ENCODE measurements at regions not wholly inside any gene's neighbourhood (a gene's known extent, or its start where the extent isn't known, plus 50 kb on each side); places are given as distances from the start of the nearest gene placed in this dataset.

- TF ChIP-seq, protein P1, sequence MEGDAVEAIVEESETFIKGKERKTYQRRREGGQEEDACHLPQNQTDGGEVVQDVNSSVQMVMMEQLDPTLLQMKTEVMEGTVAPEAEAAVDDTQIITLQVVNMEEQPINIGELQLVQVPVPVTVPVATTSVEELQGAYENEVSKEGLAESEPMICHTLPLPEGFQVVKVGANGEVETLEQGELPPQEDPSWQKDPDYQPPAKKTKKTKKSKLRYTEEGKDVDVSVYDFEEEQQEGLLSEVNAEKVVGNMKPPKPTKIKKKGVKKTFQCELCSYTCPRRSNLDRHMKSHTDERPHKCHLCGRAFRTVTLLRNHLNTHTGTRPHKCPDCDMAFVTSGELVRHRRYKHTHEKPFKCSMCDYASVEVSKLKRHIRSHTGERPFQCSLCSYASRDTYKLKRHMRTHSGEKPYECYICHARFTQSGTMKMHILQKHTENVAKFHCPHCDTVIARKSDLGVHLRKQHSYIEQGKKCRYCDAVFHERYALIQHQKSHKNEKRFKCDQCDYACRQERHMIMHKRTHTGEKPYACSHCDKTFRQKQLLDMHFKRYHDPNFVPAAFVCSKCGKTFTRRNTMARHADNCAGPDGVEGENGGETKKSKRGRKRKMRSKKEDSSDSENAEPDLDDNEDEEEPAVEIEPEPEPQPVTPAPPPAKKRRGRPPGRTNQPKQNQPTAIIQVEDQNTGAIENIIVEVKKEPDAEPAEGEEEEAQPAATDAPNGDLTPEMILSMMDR (IDR thresholded peaks at IDR 0.05; ENCODE audit: control extremely low read depth in 1 of 3, insufficient read depth in 1 of 3, low read depth in 1 of 3, low read length in 3 of 3): no peak
- TF ChIP-seq EP300 (IDR thresholded peaks at IDR 0.05; ENCODE audit: borderline replicate concordance in 1 of 2, low read depth in 2 of 2, low read length in 2 of 2) (no peak), GABPA (IDR thresholded peaks at IDR 0.05; ENCODE audit: borderline replicate concordance, insufficient read depth, low read length) (no peak), RFX5 (IDR thresholded peaks at IDR 0.05; ENCODE audit: borderline replicate concordance, low read depth, low read length) (no peak)
These were observed 1225.2 kb upstream of the CELF4 start for GRCh38 chr18:38790786-38791185.

All from H1 (cell line).